Lower leg skin (tissue), 3 donors: ENCODE measurements at regions not wholly inside any gene's neighbourhood (a gene's known extent, or its start where the extent isn't known, plus 50 kb on each side); places are given as distances from the start of the nearest gene placed in this dataset.

Experiments used
- POLR2A ChIP-seq, 2 donors: fragments of 450-650 bp; IDR thresholded peaks; one replicate each; pipeline ENCODE4 v1.6.1; 2016 to 2017; ENCODE audit warnings: antibody characterized with exemption in 2 of 2, mild to moderate bottlenecking in 1 of 2, moderate library complexity in 1 of 2
- TF ChIP-seq, protein P1 (sequence below), 3 donors: fragments of 450-650 bp; IDR thresholded peaks; one replicate each; pipeline ENCODE4 v1.5.1; 2016; ENCODE audit warnings: antibody characterized with exemption in 3 of 3, mild to moderate bottlenecking in 3 of 3, moderate library complexity in 2 of 3

DNA sequence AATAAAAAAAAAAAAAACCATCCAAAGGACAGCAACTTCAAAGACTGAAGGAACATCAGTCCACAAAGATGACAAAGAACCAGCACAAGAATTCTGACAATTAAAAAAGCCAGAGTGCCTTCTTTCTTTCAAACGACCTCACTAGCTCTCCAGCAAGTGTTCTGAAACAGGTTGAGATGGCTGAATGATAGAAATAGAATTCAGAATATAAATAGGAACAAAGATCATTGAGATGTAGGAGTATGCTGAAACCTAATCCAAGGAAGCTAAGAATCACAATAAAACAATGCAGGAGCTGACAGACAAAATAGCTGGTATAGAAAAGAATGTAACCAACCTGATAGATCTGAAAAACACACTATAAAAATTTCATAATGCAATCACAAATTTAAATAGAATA lies 218.2 kb downstream of the GIPC2 start:
- TF ChIP-seq, protein P1, sequence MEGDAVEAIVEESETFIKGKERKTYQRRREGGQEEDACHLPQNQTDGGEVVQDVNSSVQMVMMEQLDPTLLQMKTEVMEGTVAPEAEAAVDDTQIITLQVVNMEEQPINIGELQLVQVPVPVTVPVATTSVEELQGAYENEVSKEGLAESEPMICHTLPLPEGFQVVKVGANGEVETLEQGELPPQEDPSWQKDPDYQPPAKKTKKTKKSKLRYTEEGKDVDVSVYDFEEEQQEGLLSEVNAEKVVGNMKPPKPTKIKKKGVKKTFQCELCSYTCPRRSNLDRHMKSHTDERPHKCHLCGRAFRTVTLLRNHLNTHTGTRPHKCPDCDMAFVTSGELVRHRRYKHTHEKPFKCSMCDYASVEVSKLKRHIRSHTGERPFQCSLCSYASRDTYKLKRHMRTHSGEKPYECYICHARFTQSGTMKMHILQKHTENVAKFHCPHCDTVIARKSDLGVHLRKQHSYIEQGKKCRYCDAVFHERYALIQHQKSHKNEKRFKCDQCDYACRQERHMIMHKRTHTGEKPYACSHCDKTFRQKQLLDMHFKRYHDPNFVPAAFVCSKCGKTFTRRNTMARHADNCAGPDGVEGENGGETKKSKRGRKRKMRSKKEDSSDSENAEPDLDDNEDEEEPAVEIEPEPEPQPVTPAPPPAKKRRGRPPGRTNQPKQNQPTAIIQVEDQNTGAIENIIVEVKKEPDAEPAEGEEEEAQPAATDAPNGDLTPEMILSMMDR (IDR thresholded peaks at IDR 0.05): no peak
- TF ChIP-seq POLR2A (IDR thresholded peaks at IDR 0.05): no peak
